ENCODE measurements at regions not wholly inside any gene's neighbourhood (a gene's known extent, or its start where the extent isn't known, plus 50 kb on each side); places are given as distances from the start of the nearest gene placed in this dataset.

DNA sequence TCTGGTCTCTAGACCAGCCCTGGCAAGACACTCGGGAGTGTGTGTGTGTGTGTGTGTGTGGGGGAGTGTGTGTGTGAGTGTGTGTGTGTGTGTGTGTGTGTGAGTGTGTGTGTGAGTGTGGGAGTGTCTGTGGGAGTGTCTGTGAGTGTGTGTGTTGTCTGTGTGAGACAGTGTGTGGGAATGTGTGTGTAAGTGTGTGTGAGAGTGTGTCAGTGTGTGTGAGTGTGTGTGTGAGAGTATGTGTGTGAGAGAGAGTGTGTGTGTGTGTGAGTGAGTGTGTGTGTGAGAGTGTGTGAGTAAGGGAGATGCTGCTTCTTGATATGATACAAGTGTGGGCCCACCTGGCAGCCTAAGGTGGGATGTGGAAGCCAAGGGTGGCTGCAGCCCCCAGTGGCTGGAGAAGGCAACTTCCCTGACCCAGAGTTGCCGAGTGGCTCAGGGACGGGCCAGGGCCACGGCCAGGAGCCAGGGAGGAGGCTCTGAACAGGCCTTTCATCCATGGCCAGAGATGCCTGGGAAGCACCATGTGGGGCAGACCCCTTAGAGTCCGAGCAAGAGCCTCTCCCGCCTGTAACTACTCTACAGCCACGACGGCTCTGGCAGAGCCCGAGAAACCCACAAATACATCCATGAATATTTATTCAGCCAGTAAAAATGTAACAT lies 159.3 kb upstream of the MYCN start:
- H3K4me1 ChIP-seq = no peaks in the 10 kb centered on the region

DNA sequence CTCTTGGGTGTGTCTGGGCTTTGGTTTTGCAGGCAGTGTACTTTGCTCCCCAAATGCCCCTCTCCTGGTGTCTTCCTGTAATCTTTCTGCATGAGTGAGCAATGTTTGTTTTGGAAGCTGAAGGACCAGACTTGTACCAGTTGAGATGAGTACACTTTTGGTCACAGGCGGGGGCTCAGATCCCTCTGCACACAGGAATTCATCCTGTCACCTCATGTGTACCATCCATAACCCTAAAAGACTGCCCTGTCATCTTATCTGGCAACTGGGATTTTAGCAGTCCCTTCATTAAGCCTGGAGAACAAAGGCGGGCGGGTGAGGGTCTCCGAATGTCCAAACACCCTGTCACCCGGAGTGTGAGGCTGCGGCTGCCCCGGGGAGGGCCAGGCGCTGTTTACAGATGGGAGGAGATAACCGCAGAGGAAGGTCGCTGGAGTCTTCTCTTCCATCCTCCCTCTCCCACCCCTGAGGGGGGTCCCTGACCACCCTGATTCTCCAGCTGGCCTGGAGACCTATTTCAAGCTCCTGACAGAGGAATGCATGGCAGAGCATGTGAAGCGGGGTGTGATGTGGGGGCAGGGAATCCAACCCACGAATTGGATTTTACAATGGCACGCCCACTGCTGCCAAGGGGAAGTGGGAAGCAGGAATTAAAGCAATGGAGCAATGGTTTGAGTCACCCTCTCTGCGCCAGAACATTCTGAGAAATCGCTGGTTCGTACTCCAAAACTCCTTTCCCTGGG lies 158.2 kb upstream of the MYCN start:
- no peak for DNase-seq
- Histone ChIP-seq H3K9me3 (no peaks in the 10 kb centered on the region), H3K27me3 (no peaks in the 10 kb centered on the region), H3K4me1 (no peaks in the 10 kb centered on the region), H3K27ac (no peak overlapping the region), H3K4me3 (no peak overlapping the region), H3K36me3 (no peaks in the 10 kb centered on the region)
- FAIRE-seq = no peak
- 24 to 29% methylated on average over 16 of the region's 16 CpGs for whole genome bisulfite sequencing, 2 donors
- ATAC-seq = peak in 1 of 4 donors; percentile 27
- TF ChIP-seq, protein P1, sequence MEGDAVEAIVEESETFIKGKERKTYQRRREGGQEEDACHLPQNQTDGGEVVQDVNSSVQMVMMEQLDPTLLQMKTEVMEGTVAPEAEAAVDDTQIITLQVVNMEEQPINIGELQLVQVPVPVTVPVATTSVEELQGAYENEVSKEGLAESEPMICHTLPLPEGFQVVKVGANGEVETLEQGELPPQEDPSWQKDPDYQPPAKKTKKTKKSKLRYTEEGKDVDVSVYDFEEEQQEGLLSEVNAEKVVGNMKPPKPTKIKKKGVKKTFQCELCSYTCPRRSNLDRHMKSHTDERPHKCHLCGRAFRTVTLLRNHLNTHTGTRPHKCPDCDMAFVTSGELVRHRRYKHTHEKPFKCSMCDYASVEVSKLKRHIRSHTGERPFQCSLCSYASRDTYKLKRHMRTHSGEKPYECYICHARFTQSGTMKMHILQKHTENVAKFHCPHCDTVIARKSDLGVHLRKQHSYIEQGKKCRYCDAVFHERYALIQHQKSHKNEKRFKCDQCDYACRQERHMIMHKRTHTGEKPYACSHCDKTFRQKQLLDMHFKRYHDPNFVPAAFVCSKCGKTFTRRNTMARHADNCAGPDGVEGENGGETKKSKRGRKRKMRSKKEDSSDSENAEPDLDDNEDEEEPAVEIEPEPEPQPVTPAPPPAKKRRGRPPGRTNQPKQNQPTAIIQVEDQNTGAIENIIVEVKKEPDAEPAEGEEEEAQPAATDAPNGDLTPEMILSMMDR (IDR thresholded peaks at IDR 0.05) = no peak
- intact Hi-C loops (cut with DNase I) = no loop called here

More for the DNA sequence above, 159.3 kb upstream of the MYCN start:
- DNase-seq = no peak
- no peak for ATAC-seq
- H3K27me3 ChIP-seq = no peaks in the 10 kb centered on the region
- no peaks in the 10 kb centered on the region for H3K9me3 ChIP-seq
- no peak for FAIRE-seq
- WGBS, 2 donors = 38 to 42% methylated on average over 9 of the region's 9 CpGs
- intact Hi-C loops (cut with DNase I) = no loop called here
- H3K36me3 ChIP-seq = no peaks in the 10 kb centered on the region
- no peak overlapping the region for H3K27ac ChIP-seq
- TF ChIP-seq, protein P1 (IDR thresholded peaks at IDR 0.05) = no peak
- H3K4me3 ChIP-seq = no peak overlapping the region

DNA sequence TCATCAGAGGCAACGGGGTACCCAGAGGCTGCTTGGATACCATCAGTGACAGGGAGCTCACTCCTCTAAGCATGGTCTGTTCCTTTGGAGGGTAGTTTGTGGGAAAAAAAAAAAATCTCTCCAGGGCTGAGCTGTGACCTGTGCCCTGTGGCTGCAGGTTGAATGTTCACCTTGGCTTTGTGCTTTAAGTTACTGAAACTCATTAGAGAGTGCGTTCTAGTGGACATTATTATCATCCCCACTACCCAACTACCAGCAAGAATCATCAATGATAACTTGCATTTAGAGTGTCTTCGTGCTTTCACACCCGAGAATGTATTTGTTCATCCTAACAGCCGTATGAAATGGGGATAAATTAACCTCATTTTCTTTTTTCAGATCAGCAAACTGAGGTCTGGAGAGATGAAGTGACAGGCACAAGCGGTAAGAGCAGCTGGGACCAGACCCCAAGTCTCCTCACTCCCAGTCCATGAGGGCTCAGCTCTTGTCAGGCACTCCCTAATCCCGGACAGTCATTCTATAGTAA lies 157.5 kb upstream of the MYCN start:
- WGBS, 2 donors = 57 to 66% methylated on average over 7 of the region's 7 CpGs
- Histone ChIP-seq H3K36me3 (no peaks in the 10 kb centered on the region), H3K4me3 (no peak overlapping the region), H3K27ac (no peak overlapping the region), H3K27me3 (no peaks in the 10 kb centered on the region), H3K9me3 (no peaks in the 10 kb centered on the region), H3K4me1 (no peaks in the 10 kb centered on the region)
- TF ChIP-seq, protein P1 (IDR thresholded peaks at IDR 0.05) = no peak
- ATAC-seq (no peak), FAIRE-seq (no peak), DNase-seq (no peak)
- intact Hi-C loops (cut with DNase I) = no loop called here

DNA sequence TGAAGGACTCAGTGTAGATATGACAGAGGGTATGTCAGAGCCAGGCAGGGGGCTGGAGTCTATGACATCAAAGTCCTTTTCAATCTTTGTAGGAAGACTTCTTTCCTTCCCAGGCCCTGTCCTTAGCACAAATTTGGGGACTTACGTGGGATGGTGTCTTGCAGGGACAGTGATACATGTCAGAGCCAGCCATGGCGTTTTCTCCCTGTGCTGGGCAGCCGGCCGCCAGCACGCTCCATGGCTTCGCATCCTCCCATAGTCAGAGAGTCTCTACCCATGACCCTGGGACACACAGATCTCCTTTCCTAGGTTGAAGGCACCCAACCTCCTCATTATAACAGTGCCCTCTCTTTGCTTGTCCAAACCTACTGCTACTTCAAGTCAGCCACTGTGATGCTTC lies 156.9 kb upstream of the MYCN start:
- intact Hi-C loops (cut with DNase I) = no loop called here
- no peaks in the 10 kb centered on the region for H3K27me3 ChIP-seq
- DNase-seq = no peak
- H3K9me3 ChIP-seq = no peaks in the 10 kb centered on the region
- H3K4me3 ChIP-seq = no peak overlapping the region
- no peaks in the 10 kb centered on the region for H3K4me1 ChIP-seq
- H3K27ac ChIP-seq = no peak overlapping the region
- 78 to 86% methylated on average over 6 of the region's 6 CpGs for WGBS, 2 donors
- no peak for ATAC-seq
- TF ChIP-seq, protein P1 (IDR thresholded peaks at IDR 0.05) = no peak
- H3K36me3 ChIP-seq = no peaks in the 10 kb centered on the region
- no peak for FAIRE-seq
